IMR-90 (cell line): ENCODE measurements at regions not wholly inside any gene's neighbourhood (a gene's known extent, or its start where the extent isn't known, plus 50 kb on each side); places are given as distances from the start of the nearest gene placed in this dataset.

Experiments used
- ATAC-seq: fragments of 200-7000 bp; cut with Tn5 transposase; 2 replicates; pipeline ENCODE4 v1.9.1; 2020; ENCODE audit warnings: low read depth, mild to moderate bottlenecking, moderate library complexity
- BruUV-seq: library from RNA; stranded (reverse); fragments of 400-500 nt; replicated peaks from 2 replicates; lab custom pipeline; 2021; lab: Mats Ljungman, UMichigan
- CTCF ChIA-PET: fragments of 300-600 bp; formaldehyde crosslinking; extraction: SDS; loops from one replicate; lab custom pipeline; 2021; ENCODE audit warnings: antibody characterized with exemption; lab: Yijun Ruan, JAX
- POLR2A ChIA-PET: fragments of 300-600 bp; sonication (Branson Sonifier 250); formaldehyde crosslinking; loops from one replicate; lab custom pipeline; 2022; ENCODE audit warnings: antibody characterized with exemption; ENCODE audit not compliant: unreplicated experiment; lab: Charles Lee
- DNase-seq: peaks from one replicate; pipeline ENCODE4 v3.0.0; 2013
- H2AFZ ChIP-seq: replicated peaks from 2 replicates; pipeline ENCODE3; 2013; ENCODE audit warnings: low read length, mild to moderate bottlenecking; ENCODE audit not compliant: poor library complexity
- H2AK5ac ChIP-seq: 2 replicates; pipeline ENCODE4 v1.6.1; 2013; ENCODE audit warnings: low read depth, low read length, inconsistent platforms
- H2AK9ac ChIP-seq: replicated peaks from 2 replicates; pipeline ENCODE3; 2013; ENCODE audit warnings: mild to moderate bottlenecking, low read depth, low read length, moderate library complexity; ENCODE audit not compliant: poor library complexity
- H2BK120ac ChIP-seq: 2 replicates; pipeline ENCODE4 v1.6.1; 2013; ENCODE audit warnings: low read depth, low read length, inconsistent platforms
- H2BK15ac ChIP-seq: 3 replicates; pipeline ENCODE4 v1.6.1; 2013; ENCODE audit warnings: low read depth, low read length, inconsistent platforms
- H2BK20ac ChIP-seq: 2 replicates; pipeline ENCODE4 v1.6.1; 2013; ENCODE audit warnings: low read depth, mild to moderate bottlenecking, inconsistent platforms, low read length, moderate library complexity
- H2BK5ac ChIP-seq: 2 replicates; pipeline ENCODE4 v1.6.1; 2013; ENCODE audit warnings: mild to moderate bottlenecking, low read depth, low read length, inconsistent platforms; ENCODE audit not compliant: poor library complexity, severe bottlenecking
- H3K14ac ChIP-seq: replicated peaks from 2 replicates; pipeline ENCODE4 v1.6.1; 2013; ENCODE audit warnings: low read depth, low read length, inconsistent platforms
- H3K18ac ChIP-seq: 2 replicates; pipeline ENCODE4 v1.6.1; 2013; ENCODE audit warnings: low read depth, low read length, control low read depth
- H3K23ac ChIP-seq: 2 replicates; pipeline ENCODE4 v1.6.1; 2013; ENCODE audit warnings: low read depth, low read length, inconsistent platforms
- H3K27ac ChIP-seq: 2 replicates; pipeline ENCODE4 v1.5.1; 2013; ENCODE audit warnings: mild to moderate bottlenecking, control low read depth, low read length; ENCODE audit not compliant: insufficient read depth
- H3K27me3 ChIP-seq: 2 replicates; pipeline ENCODE4 v1.6.1; 2013; ENCODE audit warnings: low read length; ENCODE audit not compliant: control insufficient read depth, insufficient read depth
- H3K36me3 ChIP-seq: 2 replicates; pipeline ENCODE4 v1.6.1; 2013; ENCODE audit warnings: low read length, mixed read lengths; ENCODE audit not compliant: control insufficient read depth, insufficient read depth
- H3K4ac ChIP-seq: 2 replicates; pipeline ENCODE4 v1.6.1; 2013; ENCODE audit warnings: low read depth, low read length, inconsistent platforms
- H3K4me1 ChIP-seq: 2 replicates; pipeline ENCODE4 v1.6.1; 2013; ENCODE audit warnings: low read length, mixed read lengths; ENCODE audit not compliant: control insufficient read depth, insufficient read depth
- H3K4me2 ChIP-seq: 2 replicates; pipeline ENCODE4 v1.6.1; 2013; ENCODE audit warnings: low read depth, mild to moderate bottlenecking, control low read depth, low read length, moderate library complexity
- H3K4me3 ChIP-seq: 2 replicates; pipeline ENCODE4 v1.5.1; 2013; ENCODE audit warnings: low read depth, mild to moderate bottlenecking, control low read depth, low read length, moderate library complexity; ENCODE audit not compliant: insufficient read depth
- H3K56ac ChIP-seq: 2 replicates; pipeline ENCODE4 v1.6.1; 2013; ENCODE audit warnings: low read length, inconsistent platforms; ENCODE audit not compliant: insufficient read depth; ENCODE audit errors: extremely low read depth
- H3K79me1 ChIP-seq, 2 experiments: 2 replicates each; pipeline ENCODE4 v1.6.1; 2013; ENCODE audit warnings: low read length in 2 of 2, inconsistent platforms in 1 of 2, low read depth in 1 of 2
- H3K9ac ChIP-seq: 2 replicates; pipeline ENCODE4 v1.6.1; 2013; ENCODE audit warnings: low read depth, low read length, control low read depth
- H3K9me1 ChIP-seq: 2 replicates; pipeline ENCODE4 v1.6.1; 2013; ENCODE audit warnings: low read length, inconsistent platforms; ENCODE audit not compliant: insufficient read depth
- H3K9me3 ChIP-seq: 2 replicates; pipeline ENCODE4 v1.6.1; 2013; ENCODE audit warnings: low read length; ENCODE audit not compliant: control insufficient read depth, insufficient read depth
- H4K20me1 ChIP-seq: 2 replicates; pipeline ENCODE4 v1.6.1; 2013; ENCODE audit warnings: low read length, inconsistent platforms; ENCODE audit not compliant: insufficient read depth
- H4K5ac ChIP-seq: 2 replicates; pipeline ENCODE4 v1.6.1; 2013; ENCODE audit warnings: mild to moderate bottlenecking, low read depth, low read length, control low read depth
- H4K8ac ChIP-seq, 2 experiments: 2 replicates each; pipeline ENCODE4 v1.6.1; 2013; ENCODE audit warnings: low read depth in 2 of 2, low read length in 2 of 2, control low read depth in 1 of 2, inconsistent platforms in 1 of 2
- H4K91ac ChIP-seq: 2 replicates; pipeline ENCODE4 v1.6.1; 2013; ENCODE audit warnings: low read depth, low read length, inconsistent platforms; ENCODE audit not compliant: insufficient read depth
- CEBPB ChIP-seq: IDR thresholded peaks from 2 replicates; pipeline ENCODE4 v1.6.1; 2012; ENCODE audit warnings: low read depth, low read length, improper control_type of control experiment
- WGBS, 2 experiments: methylation state at CpG; one replicate each; pipeline versions ENCODE4 v1.1.5 to v1.1.7; 2013; ENCODE audit warnings: missing lambda C conversion rate in 2 of 2; ENCODE audit not compliant: insufficient read length in 1 of 2; ENCODE audit errors: extremely low coverage in 2 of 2; 5-methylcytosine and 5-hydroxymethylcytosine counted together
- dilution Hi-C: fragments of 300-500 bp; cut with HindIII; formaldehyde crosslinking; loops from one replicate; pipeline ENCODE4 v1.14.3; 2018; ENCODE audit warnings: low sequenced_read_pairs; ENCODE audit not compliant: unreplicated experiment
- in situ Hi-C: fragments of 300-500 bp; cut with MboI; formaldehyde crosslinking; loops from 3 replicates; pipeline ENCODE4 v1.14.3; 2019; ENCODE audit warnings: low sequenced_read_pairs, inconsistent platforms, mixed read lengths
- intact Hi-C: fragments of 100-400 bp; cut with micrococcal nuclease; formaldehyde crosslinking; loops from 2 replicates; pipeline ENCODE4 v1.10.0; 2022

DNA sequence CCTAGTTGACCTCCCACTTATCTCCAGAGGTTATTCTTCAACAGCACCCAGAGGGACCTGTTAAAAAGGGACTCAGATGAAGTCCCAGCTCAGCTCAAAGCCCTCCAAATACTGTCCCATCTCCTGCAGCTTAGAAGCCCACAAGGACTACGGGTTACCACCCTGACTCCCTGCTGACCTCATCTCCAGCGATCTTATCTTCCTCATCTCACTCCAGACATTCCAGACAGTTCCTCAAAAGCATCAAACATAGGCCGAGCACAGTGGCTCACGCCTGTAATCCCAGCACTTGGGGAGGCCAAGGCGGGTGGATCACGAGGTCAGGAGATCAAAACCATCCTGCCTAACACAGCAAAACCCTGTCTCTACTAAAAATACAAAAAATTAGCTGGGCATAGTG lies 263.8 kb upstream of the TLE4 start:
- no peak overlapping the region for H3K27ac ChIP-seq
- no peak overlapping the region for H3K4ac ChIP-seq
- no peak overlapping the region for H2BK20ac ChIP-seq
- H2BK15ac ChIP-seq = no peak overlapping the region
- no peak overlapping the region for H2BK120ac ChIP-seq
- in situ Hi-C loops (no loop called here), intact Hi-C loops (no loop called here), dilution Hi-C loops (no loop called here)
- H4K5ac ChIP-seq = no peak overlapping the region
- no peaks in the 10 kb centered on the region for H4K20me1 ChIP-seq
- no peak overlapping the region for H2BK5ac ChIP-seq
- no peaks in the 10 kb centered on the region for H3K79me1 ChIP-seq
- no peaks in the 10 kb centered on the region for H3K36me3 ChIP-seq
- DNase-seq = no peak
- no peaks in the 10 kb centered on the region for H3K9me3 ChIP-seq
- H3K23ac ChIP-seq = no peak overlapping the region
- no peak overlapping the region for H2AFZ ChIP-seq
- H3K4me2 ChIP-seq = no peak overlapping the region
- ChIA-PET POLR2A (no interaction called here), CTCF (no interaction called here)
- H4K91ac ChIP-seq = no peak overlapping the region
- H3K27me3 ChIP-seq = peaks cover 2% of the 10 kb centered on the region
- no TSS peak for BruUV-seq
- H2AK9ac ChIP-seq = no peak overlapping the region
- no peak for TF ChIP-seq CEBPB
- H4K8ac ChIP-seq = no peak overlapping the region
- no peaks in the 10 kb centered on the region for H3K4me1 ChIP-seq
- H3K4me3 ChIP-seq = no peak overlapping the region
- no peaks in the 10 kb centered on the region for H3K9me1 ChIP-seq
- ATAC-seq = no peak
- 83% methylated on average over 4 of the region's 6 CpGs; no CpG with 5 or more reads in 1 of the 2 experiments for WGBS, 2 experiments
- H3K18ac ChIP-seq = no peak overlapping the region
- no peak overlapping the region for H3K14ac ChIP-seq
- H3K9ac ChIP-seq = no peak overlapping the region
- no peak overlapping the region for H2AK5ac ChIP-seq
- no peak overlapping the region for H3K56ac ChIP-seq
